Activated B cell treated with CpG ODN at 0.5 μM for 24 hours (primary cell): ENCODE measurements at regions not wholly inside any gene's neighbourhood (a gene's known extent, or its start where the extent isn't known, plus 50 kb on each side); places are given as distances from the start of the nearest gene placed in this dataset.

Source experiments
- ATAC-seq: fragments of 200-7000 bp; cut with Tn5 transposase; one replicate; pipeline ENCODE4 v1.10.0; 2021; ENCODE audit warnings: low read depth, mild to moderate bottlenecking, moderate library complexity
- CTCF ChIA-PET: fragments of 350-600 bp; sonication (Branson Sonifier 250); formaldehyde crosslinking; loops from one replicate; lab custom pipeline; 2021; ENCODE audit warnings: antibody characterized with exemption; lab: Charles Lee
- POLR2A ChIA-PET: fragments of 350-600 bp; sonication (Branson Sonifier 250); formaldehyde crosslinking; loops from one replicate; lab custom pipeline; 2021; ENCODE audit warnings: antibody characterized with exemption; lab: Charles Lee
- DNase-seq: peaks from one replicate; pipeline ENCODE4 v3.0.0; 2022
- H3K27ac Mint-ChIP-seq: one replicate; pipeline ENCODE4 v1.8.0; 2020; ENCODE audit warnings: mixed read lengths
- H3K27me3 Mint-ChIP-seq: one replicate; pipeline ENCODE4 v1.8.0; 2021; ENCODE audit warnings: mixed read lengths
- H3K36me3 Mint-ChIP-seq: one replicate; pipeline ENCODE4 v1.8.0; 2021; ENCODE audit warnings: low read depth, mixed read lengths
- H3K4me1 Mint-ChIP-seq: one replicate; pipeline ENCODE4 v1.8.0; 2021; ENCODE audit warnings: mixed read lengths
- H3K4me3 Mint-ChIP-seq: one replicate; pipeline ENCODE4 v1.8.0; 2020; ENCODE audit warnings: mild to moderate bottlenecking, mixed read lengths
- H3K9me3 Mint-ChIP-seq: one replicate; pipeline ENCODE4 v1.8.0; 2020; ENCODE audit warnings: mixed read lengths
- CTCF ChIP-seq: fragments of 200-600 bp; IDR thresholded peaks from one replicate; pipeline ENCODE4 v1.8.0; 2022; ENCODE audit warnings: antibody characterized with exemption, mild to moderate bottlenecking
- intact Hi-C: fragments of 100-400 bp; cut with micrococcal nuclease; formaldehyde crosslinking; loops from one replicate; pipeline ENCODE4 v1.15.1; 2024

DNA sequence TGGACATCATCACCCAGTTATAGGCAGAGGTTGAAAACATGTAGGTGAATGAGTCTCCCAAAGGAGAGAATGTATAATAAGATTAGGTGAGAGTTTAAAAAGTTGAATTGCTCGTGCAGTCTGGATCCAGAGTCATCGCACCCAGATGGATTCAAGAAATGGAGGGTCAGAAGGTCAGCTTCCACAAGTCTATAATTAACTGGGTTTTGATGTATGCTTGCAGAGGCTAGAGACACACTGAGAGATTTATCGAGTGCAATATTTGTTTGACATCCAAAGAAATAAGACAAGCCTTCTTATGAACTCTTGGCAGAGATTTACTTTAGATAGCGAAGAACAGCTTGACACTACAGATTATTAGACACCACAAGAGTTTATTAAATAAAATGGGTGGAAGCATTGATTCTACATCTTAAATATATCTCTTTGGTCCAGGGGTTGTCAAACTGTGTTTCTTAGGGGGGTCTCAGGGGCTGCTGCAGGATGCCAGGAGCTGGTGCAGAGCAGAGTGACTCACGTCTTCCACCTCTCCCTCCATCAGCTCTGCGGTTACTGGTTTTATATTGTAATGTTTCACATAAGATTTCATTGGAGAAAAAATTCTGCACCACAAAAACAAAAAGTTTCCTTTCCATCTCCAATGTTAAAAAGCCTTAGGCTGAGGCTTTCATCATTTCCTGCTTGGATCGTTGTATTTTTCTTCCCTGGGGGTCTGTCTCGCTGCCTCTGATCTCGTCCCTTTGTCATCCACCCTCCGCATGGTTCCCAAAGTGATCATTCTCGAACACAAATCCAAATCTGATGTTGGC, 176.2 kb upstream of the AHI1 start:
- intact Hi-C loops = no loop called here
- H3K27ac Mint-ChIP-seq = no peak overlapping the region
- no peak for ATAC-seq
- no peaks in the 10 kb centered on the region for H3K9me3 Mint-ChIP-seq
- no peak overlapping the region for H3K4me3 Mint-ChIP-seq
- no peak for DNase-seq
- H3K27me3 Mint-ChIP-seq = no peaks in the 10 kb centered on the region
- ChIA-PET CTCF (interaction anchor here (2.4 to 2.7 kb wide), 2 partner anchors 236 to 553 kb away, joined by 12 to 26 read pairs; no protein-coding TSS in a partner anchor), POLR2A (no interaction called here)
- TF ChIP-seq CTCF = no peak
- H3K36me3 Mint-ChIP-seq = no peaks in the 10 kb centered on the region
- no peaks in the 10 kb centered on the region for H3K4me1 Mint-ChIP-seq

DNA sequence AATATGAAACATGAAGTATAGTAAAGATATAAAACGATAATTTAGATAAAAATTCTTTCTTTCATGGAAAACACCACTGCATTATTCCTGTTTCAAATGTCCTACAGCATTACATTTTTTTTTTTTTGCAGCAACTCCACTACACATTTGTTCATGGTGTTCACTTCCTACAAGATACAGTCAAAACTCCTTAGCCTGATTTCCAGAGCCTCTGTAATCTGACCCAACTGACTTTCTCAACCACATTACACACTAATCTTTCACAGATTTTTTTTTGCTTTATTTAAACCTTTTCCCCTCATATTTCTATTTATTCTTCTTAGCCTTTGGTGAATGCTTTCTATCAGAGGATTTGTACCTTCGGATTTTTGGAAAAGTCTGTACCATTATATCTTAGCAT, 176.5 kb upstream of the PDE7B start:
- TF ChIP-seq CTCF = no peak
- CTCF ChIA-PET = interaction anchor here (0.8 to 2.9 kb wide), 4 partner anchors 233 to 552 kb away, joined by 4 to 45 read pairs (median 16); no protein-coding TSS in a partner anchor
- intact Hi-C loops = no loop called here
- DNase-seq (no peak), ATAC-seq (no peak)
- no peaks in the 10 kb centered on the region for H3K36me3 Mint-ChIP-seq
- H3K27ac Mint-ChIP-seq = no peak overlapping the region
- H3K4me1 Mint-ChIP-seq = no peaks in the 10 kb centered on the region
- H3K9me3 Mint-ChIP-seq = no peaks in the 10 kb centered on the region
- no peak overlapping the region for H3K4me3 Mint-ChIP-seq
- POLR2A ChIA-PET = no interaction called here
- H3K27me3 Mint-ChIP-seq = no peaks in the 10 kb centered on the region

- no peaks in the 10 kb centered on the region for H3K4me1 Mint-ChIP-seq
Observed at GRCh38 chr6:135675862-135676261, 175.6 kb upstream of the PDE7B start.

DNA sequence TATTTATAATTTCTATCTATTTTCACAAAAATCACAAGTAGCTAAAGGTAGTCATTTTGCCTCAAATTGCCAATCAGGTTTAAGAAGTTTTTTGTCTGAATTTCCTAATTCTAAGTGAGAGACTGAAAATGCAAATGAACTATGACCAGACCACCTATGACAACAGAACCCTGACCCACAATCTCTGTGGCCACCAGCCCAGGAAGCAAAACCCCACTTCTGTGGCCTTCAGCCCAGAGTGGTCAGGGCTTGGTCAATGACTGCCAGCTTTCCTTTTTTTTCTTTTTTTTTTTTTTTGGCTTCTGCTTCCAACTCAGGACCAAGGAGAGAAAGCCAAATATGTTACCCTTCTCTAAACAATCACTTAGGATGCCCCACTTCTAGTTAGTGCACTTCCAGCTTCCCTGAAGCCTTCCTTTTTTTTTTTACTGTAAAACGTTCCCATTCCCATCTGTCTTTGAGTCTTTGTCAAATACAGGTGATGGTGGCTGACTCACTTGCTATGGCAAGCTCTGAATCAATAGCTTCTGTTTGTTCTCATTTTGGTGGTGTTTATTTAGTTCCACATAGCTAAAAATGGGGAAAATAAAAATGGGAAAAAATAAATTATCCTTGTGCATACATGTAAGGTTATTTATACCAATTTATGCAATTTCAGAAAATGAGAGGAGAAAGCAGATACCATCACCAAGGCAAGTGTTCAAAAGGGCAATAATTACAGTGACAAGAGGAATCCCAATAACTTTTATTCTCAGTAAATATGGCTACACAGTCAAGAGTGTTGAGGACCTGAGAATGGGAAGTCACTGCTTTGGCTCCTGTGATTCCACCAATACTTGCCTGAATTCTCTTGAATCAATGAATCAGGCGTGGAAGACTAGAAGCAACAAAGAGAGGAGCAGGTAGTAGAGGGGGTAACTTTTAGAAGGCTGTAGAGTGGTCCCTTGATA, 170.3 kb upstream of the PDE7B start:
- Mint-ChIP-seq H3K36me3 (no peaks in the 10 kb centered on the region), H3K4me3 (no peak overlapping the region), H3K27me3 (peaks cover 6% of the 10 kb centered on the region), H3K4me1 (no peaks in the 10 kb centered on the region), H3K27ac (no peak overlapping the region), H3K9me3 (no peaks in the 10 kb centered on the region)
- no peak for TF ChIP-seq CTCF
- ATAC-seq = no peak
- POLR2A ChIA-PET = no interaction called here
- CTCF ChIA-PET = interaction anchor here (2.5 kb wide), 1 partner anchor 228 kb away, joined by 14 read pairs; no protein-coding TSS in a partner anchor
- no peak for DNase-seq
- intact Hi-C loops = no loop called here

More at GRCh38 chr6:135675862-135676261, 175.6 kb upstream of the PDE7B start:
- ChIA-PET POLR2A (no interaction called here), CTCF (interaction anchor here (1.0 to 2.9 kb wide), 5 partner anchors 232 to 551 kb away, joined by 5 to 45 read pairs (median 9); no protein-coding TSS in a partner anchor)
- intact Hi-C loops = loop anchor here (1.0 kb wide), 6 partner anchors 140 to 641 kb away; no protein-coding TSS in a partner anchor
- Mint-ChIP-seq H3K36me3 (no peaks in the 10 kb centered on the region), H3K4me3 (no peak overlapping the region), H3K27me3 (no peaks in the 10 kb centered on the region), H3K27ac (no peak overlapping the region), H3K9me3 (no peaks in the 10 kb centered on the region)
- DNase-seq = no peak
- peak; percentile 43 for TF ChIP-seq CTCF
- peak; percentile 70 for ATAC-seq
